ENCODE measurements at regions not wholly inside any gene's neighbourhood (a gene's known extent, or its start where the extent isn't known, plus 50 kb on each side); places are given as distances from the start of the nearest gene placed in this dataset.

- TF ChIP-seq POLR2A (IDR thresholded peaks at IDR 0.05; ENCODE audit: insufficient read depth in 1 of 2, low read depth in 2 of 2, low read length in 2 of 2) (no peak), SP1 (IDR thresholded peaks at IDR 0.05) (no peak), SP1 (CRISPR knock-in tag; IDR thresholded peaks at IDR 0.05) (no peak), SETDB1 (CRISPR knock-in tag; IDR thresholded peaks at IDR 0.05; ENCODE audit: borderline replicate concordance) (no peak), ZNF678 (CRISPR knock-in tag; IDR thresholded peaks at IDR 0.05) (no peak), NR2C2 (CRISPR knock-in tag; IDR thresholded peaks at IDR 0.05; ENCODE audit: borderline replicate concordance) (no peak), HNRNPH1 (optimal IDR thresholded peaks at IDR 0.05; ENCODE audit: low read depth, low read length) (no peak), FOXA1 (IDR thresholded peaks at IDR 0.05) (no peak), FOXA1 (CRISPR knock-in tag; IDR thresholded peaks at IDR 0.05) (no peak), FOXP1 (IDR thresholded peaks at IDR 0.05) (no peak), FOXP1 (CRISPR knock-in tag; IDR thresholded peaks at IDR 0.05) (no peak)
- TF ChIP-seq, protein P1, sequence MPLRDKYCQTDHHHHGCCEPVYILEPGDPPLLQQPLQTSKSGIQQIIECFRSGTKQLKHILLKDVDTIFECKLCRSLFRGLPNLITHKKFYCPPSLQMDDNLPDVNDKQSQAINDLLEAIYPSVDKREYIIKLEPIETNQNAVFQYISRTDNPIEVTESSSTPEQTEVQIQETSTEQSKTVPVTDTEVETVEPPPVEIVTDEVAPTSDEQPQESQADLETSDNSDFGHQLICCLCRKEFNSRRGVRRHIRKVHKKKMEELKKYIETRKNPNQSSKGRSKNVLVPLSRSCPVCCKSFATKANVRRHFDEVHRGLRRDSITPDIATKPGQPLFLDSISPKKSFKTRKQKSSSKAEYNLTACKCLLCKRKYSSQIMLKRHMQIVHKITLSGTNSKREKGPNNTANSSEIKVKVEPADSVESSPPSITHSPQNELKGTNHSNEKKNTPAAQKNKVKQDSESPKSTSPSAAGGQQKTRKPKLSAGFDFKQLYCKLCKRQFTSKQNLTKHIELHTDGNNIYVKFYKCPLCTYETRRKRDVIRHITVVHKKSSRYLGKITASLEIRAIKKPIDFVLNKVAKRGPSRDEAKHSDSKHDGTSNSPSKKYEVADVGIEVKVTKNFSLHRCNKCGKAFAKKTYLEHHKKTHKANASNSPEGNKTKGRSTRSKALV (CRISPR knock-in tag; IDR thresholded peaks at IDR 0.05): no peak
These were observed 431.5 kb upstream of the EDIL3 start for GRCh38 chr5:84816160-84816559.

Measured in HepG2 (cell line).